ENCODE measurements at regions not wholly inside any gene's neighbourhood (a gene's known extent, or its start where the extent isn't known, plus 50 kb on each side); places are given as distances from the start of the nearest gene placed in this dataset.

DNA sequence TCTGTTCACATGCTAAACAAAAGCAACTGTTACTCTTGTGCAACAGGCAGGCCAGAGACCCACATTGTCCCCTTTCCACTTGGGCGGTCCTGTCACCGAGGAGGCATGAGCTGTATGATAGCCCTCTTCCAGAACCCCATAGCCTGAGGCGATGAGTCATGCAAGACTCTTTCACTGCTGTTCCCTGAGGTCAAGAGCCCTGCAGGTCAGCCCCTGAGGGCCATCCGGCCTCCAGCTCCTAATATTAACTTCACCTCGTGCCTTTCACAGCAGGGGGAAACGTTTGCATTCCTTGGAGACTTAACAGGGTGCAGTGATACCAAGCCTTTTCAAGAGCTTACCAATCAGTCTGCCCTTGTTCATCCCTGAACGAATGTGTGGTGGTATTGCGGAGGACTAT, 253.3 kb upstream of the ECI2 start:
- TF ChIP-seq, protein P1, sequence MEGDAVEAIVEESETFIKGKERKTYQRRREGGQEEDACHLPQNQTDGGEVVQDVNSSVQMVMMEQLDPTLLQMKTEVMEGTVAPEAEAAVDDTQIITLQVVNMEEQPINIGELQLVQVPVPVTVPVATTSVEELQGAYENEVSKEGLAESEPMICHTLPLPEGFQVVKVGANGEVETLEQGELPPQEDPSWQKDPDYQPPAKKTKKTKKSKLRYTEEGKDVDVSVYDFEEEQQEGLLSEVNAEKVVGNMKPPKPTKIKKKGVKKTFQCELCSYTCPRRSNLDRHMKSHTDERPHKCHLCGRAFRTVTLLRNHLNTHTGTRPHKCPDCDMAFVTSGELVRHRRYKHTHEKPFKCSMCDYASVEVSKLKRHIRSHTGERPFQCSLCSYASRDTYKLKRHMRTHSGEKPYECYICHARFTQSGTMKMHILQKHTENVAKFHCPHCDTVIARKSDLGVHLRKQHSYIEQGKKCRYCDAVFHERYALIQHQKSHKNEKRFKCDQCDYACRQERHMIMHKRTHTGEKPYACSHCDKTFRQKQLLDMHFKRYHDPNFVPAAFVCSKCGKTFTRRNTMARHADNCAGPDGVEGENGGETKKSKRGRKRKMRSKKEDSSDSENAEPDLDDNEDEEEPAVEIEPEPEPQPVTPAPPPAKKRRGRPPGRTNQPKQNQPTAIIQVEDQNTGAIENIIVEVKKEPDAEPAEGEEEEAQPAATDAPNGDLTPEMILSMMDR (IDR thresholded peaks at IDR 0.05), result no peak
- no peak for TF ChIP-seq POLR2A (IDR thresholded peaks at IDR 0.05)
